ENCODE measurements at regions not wholly inside any gene's neighbourhood (a gene's known extent, or its start where the extent isn't known, plus 50 kb on each side); places are given as distances from the start of the nearest gene placed in this dataset.
A peak's percentile ranks its signal among the peaks of the same experiment; 100 is the strongest.
"Not testable (repeated sequence)": the region's sequence is repeated elsewhere in the genome, so short reads cannot be mapped to it uniquely, and the experiment has no call there.

GRCh38 chr2:39487398-39488250 lies 50.5 kb upstream of the MAP4K3 start:
- no peak for DNase-seq

GRCh38 chr2:39488450-39488849 lies 51.4 kb upstream of the MAP4K3 start:
- DNase-seq = peak in 1 of 2 donors; percentile 63

- DNase-seq = no peak
Observed at GRCh38 chr2:39490586-39490985, 53.5 kb upstream of the MAP4K3 start.

GRCh38 chr2:39491653-39492052 lies 54.6 kb upstream of the MAP4K3 start:
- DNase-seq = no peak

- DNase-seq = peak; percentile 8 to 48
Observed at GRCh38 chr2:39492095-39492590, 55.1 kb upstream of the MAP4K3 start.

GRCh38 chr2:39492716-39493115 lies 55.6 kb upstream of the MAP4K3 start:
- no peak for DNase-seq

GRCh38 chr2:39494784-39495251 lies 57.7 kb upstream of the MAP4K3 start:
- peak in 1 of 2 donors; percentile 9 for DNase-seq

- DNase-seq = no peak
Observed at GRCh38 chr2:39497082-39497801, 60.2 kb upstream of the MAP4K3 start.

GRCh38 chr2:39498176-39498575 lies 61.1 kb upstream of the MAP4K3 start:
- DNase-seq = not testable (repeated sequence)

- DNase-seq = no peak
Observed at GRCh38 chr2:39498786-39499185, 61.7 kb upstream of the MAP4K3 start.

- DNase-seq = no peak
Observed at GRCh38 chr2:39499336-39499735, 62.3 kb upstream of the MAP4K3 start.

- no peak for DNase-seq
Observed at GRCh38 chr2:39501412-39501811, 64.3 kb upstream of the MAP4K3 start.

- DNase-seq = no peak
Observed at GRCh38 chr2:39503277-39503676, 66.2 kb upstream of the MAP4K3 start.

- DNase-seq = no peak
Observed at GRCh38 chr2:39504790-39505335, 67.8 kb upstream of the MAP4K3 start.

- DNase-seq = no peak
Observed at GRCh38 chr2:39506215-39506614, 69.1 kb upstream of the MAP4K3 start.

- DNase-seq = no peak
Observed at GRCh38 chr2:39508198-39508597, 71.1 kb upstream of the MAP4K3 start.

GRCh38 chr2:39510140-39510539 lies 73.1 kb upstream of the MAP4K3 start:
- DNase-seq = no peak

- no peak for DNase-seq
Observed at GRCh38 chr2:39511219-39511604, 74.1 kb upstream of the MAP4K3 start.

- DNase-seq = no peak
Observed at GRCh38 chr2:39511605-39512433, 74.7 kb upstream of the MAP4K3 start.

- DNase-seq = no peak
Observed at GRCh38 chr2:39512434-39512935, 75.4 kb upstream of the MAP4K3 start.

- DNase-seq = no peak
Observed at GRCh38 chr2:39512941-39513340, 75.9 kb upstream of the MAP4K3 start.

GRCh38 chr2:39513641-39514094 lies 76.6 kb upstream of the MAP4K3 start:
- DNase-seq = peak; percentile 4 to 37

Measured in CD4-positive, alpha-beta T cell treated with Interleukin-1 beta for 1 hour (primary cell).